IMR-90 (cell line): ENCODE measurements at regions not wholly inside any gene's neighbourhood (a gene's known extent, or its start where the extent isn't known, plus 50 kb on each side); places are given as distances from the start of the nearest gene placed in this dataset.

Experiments used
- ATAC-seq: fragments of 200-7000 bp; cut with Tn5 transposase; 2 replicates; pipeline ENCODE4 v1.9.1; 2020; ENCODE audit warnings: low read depth, mild to moderate bottlenecking, moderate library complexity
- BruUV-seq: library from RNA; stranded (reverse); fragments of 400-500 nt; replicated peaks from 2 replicates; lab custom pipeline; 2021; lab: Mats Ljungman, UMichigan
- CTCF ChIA-PET: fragments of 300-600 bp; formaldehyde crosslinking; extraction: SDS; loops from one replicate; lab custom pipeline; 2021; ENCODE audit warnings: antibody characterized with exemption; lab: Yijun Ruan, JAX
- POLR2A ChIA-PET: fragments of 300-600 bp; sonication (Branson Sonifier 250); formaldehyde crosslinking; loops from one replicate; lab custom pipeline; 2022; ENCODE audit warnings: antibody characterized with exemption; ENCODE audit not compliant: unreplicated experiment; lab: Charles Lee
- DNase-seq: peaks from one replicate; pipeline ENCODE4 v3.0.0; 2013
- H2AFZ ChIP-seq: replicated peaks from 2 replicates; pipeline ENCODE3; 2013; ENCODE audit warnings: low read length, mild to moderate bottlenecking; ENCODE audit not compliant: poor library complexity
- H2AK5ac ChIP-seq: 2 replicates; pipeline ENCODE4 v1.6.1; 2013; ENCODE audit warnings: low read depth, low read length, inconsistent platforms
- H2AK9ac ChIP-seq: replicated peaks from 2 replicates; pipeline ENCODE3; 2013; ENCODE audit warnings: mild to moderate bottlenecking, low read depth, low read length, moderate library complexity; ENCODE audit not compliant: poor library complexity
- H2BK120ac ChIP-seq: 2 replicates; pipeline ENCODE4 v1.6.1; 2013; ENCODE audit warnings: low read depth, low read length, inconsistent platforms
- H2BK15ac ChIP-seq: 3 replicates; pipeline ENCODE4 v1.6.1; 2013; ENCODE audit warnings: low read depth, low read length, inconsistent platforms
- H2BK20ac ChIP-seq: 2 replicates; pipeline ENCODE4 v1.6.1; 2013; ENCODE audit warnings: low read depth, mild to moderate bottlenecking, inconsistent platforms, low read length, moderate library complexity
- H2BK5ac ChIP-seq: 2 replicates; pipeline ENCODE4 v1.6.1; 2013; ENCODE audit warnings: mild to moderate bottlenecking, low read depth, low read length, inconsistent platforms; ENCODE audit not compliant: poor library complexity, severe bottlenecking
- H3K14ac ChIP-seq: replicated peaks from 2 replicates; pipeline ENCODE4 v1.6.1; 2013; ENCODE audit warnings: low read depth, low read length, inconsistent platforms
- H3K18ac ChIP-seq: 2 replicates; pipeline ENCODE4 v1.6.1; 2013; ENCODE audit warnings: low read depth, low read length, control low read depth
- H3K23ac ChIP-seq: 2 replicates; pipeline ENCODE4 v1.6.1; 2013; ENCODE audit warnings: low read depth, low read length, inconsistent platforms
- H3K27ac ChIP-seq: 2 replicates; pipeline ENCODE4 v1.5.1; 2013; ENCODE audit warnings: mild to moderate bottlenecking, control low read depth, low read length; ENCODE audit not compliant: insufficient read depth
- H3K27me3 ChIP-seq: 2 replicates; pipeline ENCODE4 v1.6.1; 2013; ENCODE audit warnings: low read length; ENCODE audit not compliant: control insufficient read depth, insufficient read depth
- H3K36me3 ChIP-seq: 2 replicates; pipeline ENCODE4 v1.6.1; 2013; ENCODE audit warnings: low read length, mixed read lengths; ENCODE audit not compliant: control insufficient read depth, insufficient read depth
- H3K4ac ChIP-seq: 2 replicates; pipeline ENCODE4 v1.6.1; 2013; ENCODE audit warnings: low read depth, low read length, inconsistent platforms
- H3K4me1 ChIP-seq: 2 replicates; pipeline ENCODE4 v1.6.1; 2013; ENCODE audit warnings: low read length, mixed read lengths; ENCODE audit not compliant: control insufficient read depth, insufficient read depth
- H3K4me2 ChIP-seq: 2 replicates; pipeline ENCODE4 v1.6.1; 2013; ENCODE audit warnings: low read depth, mild to moderate bottlenecking, control low read depth, low read length, moderate library complexity
- H3K4me3 ChIP-seq: 2 replicates; pipeline ENCODE4 v1.5.1; 2013; ENCODE audit warnings: low read depth, mild to moderate bottlenecking, control low read depth, low read length, moderate library complexity; ENCODE audit not compliant: insufficient read depth
- H3K56ac ChIP-seq: 2 replicates; pipeline ENCODE4 v1.6.1; 2013; ENCODE audit warnings: low read length, inconsistent platforms; ENCODE audit not compliant: insufficient read depth; ENCODE audit errors: extremely low read depth
- H3K79me1 ChIP-seq, 2 experiments: 2 replicates each; pipeline ENCODE4 v1.6.1; 2013; ENCODE audit warnings: low read length in 2 of 2, inconsistent platforms in 1 of 2, low read depth in 1 of 2
- H3K9ac ChIP-seq: 2 replicates; pipeline ENCODE4 v1.6.1; 2013; ENCODE audit warnings: low read depth, low read length, control low read depth
- H3K9me1 ChIP-seq: 2 replicates; pipeline ENCODE4 v1.6.1; 2013; ENCODE audit warnings: low read length, inconsistent platforms; ENCODE audit not compliant: insufficient read depth
- H3K9me3 ChIP-seq: 2 replicates; pipeline ENCODE4 v1.6.1; 2013; ENCODE audit warnings: low read length; ENCODE audit not compliant: control insufficient read depth, insufficient read depth
- H4K20me1 ChIP-seq: 2 replicates; pipeline ENCODE4 v1.6.1; 2013; ENCODE audit warnings: low read length, inconsistent platforms; ENCODE audit not compliant: insufficient read depth
- H4K5ac ChIP-seq: 2 replicates; pipeline ENCODE4 v1.6.1; 2013; ENCODE audit warnings: mild to moderate bottlenecking, low read depth, low read length, control low read depth
- H4K8ac ChIP-seq, 2 experiments: 2 replicates each; pipeline ENCODE4 v1.6.1; 2013; ENCODE audit warnings: low read depth in 2 of 2, low read length in 2 of 2, control low read depth in 1 of 2, inconsistent platforms in 1 of 2
- H4K91ac ChIP-seq: 2 replicates; pipeline ENCODE4 v1.6.1; 2013; ENCODE audit warnings: low read depth, low read length, inconsistent platforms; ENCODE audit not compliant: insufficient read depth
- SMC3 ChIP-seq: fragments of 150-350 bp; IDR thresholded peaks from 2 replicates; pipeline ENCODE4 v1.6.1; 2016; ENCODE audit warnings: low read depth, mild to moderate bottlenecking, antibody characterized with exemption, low read length, moderate library complexity
- WGBS, 2 experiments: methylation state at CpG; one replicate each; pipeline versions ENCODE4 v1.1.5 to v1.1.7; 2013; ENCODE audit warnings: missing lambda C conversion rate in 2 of 2; ENCODE audit not compliant: insufficient read length in 1 of 2; ENCODE audit errors: extremely low coverage in 2 of 2; 5-methylcytosine and 5-hydroxymethylcytosine counted together
- dilution Hi-C: fragments of 300-500 bp; cut with HindIII; formaldehyde crosslinking; loops from one replicate; pipeline ENCODE4 v1.14.3; 2018; ENCODE audit warnings: low sequenced_read_pairs; ENCODE audit not compliant: unreplicated experiment
- in situ Hi-C: fragments of 300-500 bp; cut with MboI; formaldehyde crosslinking; loops from 3 replicates; pipeline ENCODE4 v1.14.3; 2019; ENCODE audit warnings: low sequenced_read_pairs, inconsistent platforms, mixed read lengths
- intact Hi-C: fragments of 100-400 bp; cut with micrococcal nuclease; formaldehyde crosslinking; loops from 2 replicates; pipeline ENCODE4 v1.10.0; 2022
- TF ChIP-seq, protein P1 (sequence below): fragments of 150-350 bp; IDR thresholded peaks from 2 replicates; pipeline ENCODE4 v1.6.1; 2016; ENCODE audit warnings: low read depth, mild to moderate bottlenecking, low read length, moderate library complexity, borderline replicate concordance
- TF ChIP-seq, protein P2 (sequence below): fragments of 150-350 bp; IDR thresholded peaks from 2 replicates; pipeline ENCODE4 v1.6.1; 2017; ENCODE audit warnings: mild to moderate bottlenecking, antibody characterized with exemption, low read length, low read depth

DNA sequence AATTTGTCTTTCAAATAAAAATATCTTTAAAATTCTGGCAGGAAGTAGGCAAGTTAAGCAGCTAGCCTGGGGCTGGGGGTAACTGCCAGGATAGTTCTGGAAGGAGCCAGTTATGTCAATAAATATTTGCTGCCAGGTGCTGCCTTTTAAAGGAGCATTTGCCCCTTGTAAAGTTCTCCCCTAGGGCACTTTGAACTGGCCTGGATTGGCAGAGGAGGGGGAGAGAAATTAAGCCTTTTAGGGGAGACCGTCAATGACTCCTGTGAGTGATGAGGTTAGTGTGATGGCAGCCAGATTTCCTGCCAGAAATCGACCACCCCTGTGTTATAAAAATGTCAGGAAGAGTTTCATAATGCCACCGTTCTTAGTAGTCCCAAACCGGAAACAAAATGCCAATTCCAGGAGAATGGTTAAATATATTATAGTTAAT is 89.8 kb upstream of the ELL2 start:
- ATAC-seq (no peak), DNase-seq (no peak)
- Histone ChIP-seq H2AFZ (peak overlapping the region; percentile 66), H3K9me3 (no peaks in the 10 kb centered on the region), H3K9me1 (peaks cover 12% of the 10 kb centered on the region), H2BK20ac (peak overlapping the region; percentile 27; the same call in 1 of the 2 replicates), H2AK5ac (peak overlapping the region; percentile 34; the same call in 1 of the 2 replicates), H3K14ac (peak overlapping the region; percentile 43; the same call in 1 of the 2 replicates), H4K91ac (peak overlapping the region; percentile 52), H2BK15ac (peak overlapping the region; percentile 42; the same call in 1 of the 3 replicates), H2BK120ac (peak overlapping the region; percentile 70), H2AK9ac (no peak overlapping the region), H3K4me3 (no peak overlapping the region), H4K20me1 (no peaks in the 10 kb centered on the region), H2BK5ac (peak overlapping the region; percentile 47), H3K56ac (no peak overlapping the region), H3K4me2 (peak overlapping the region; percentile 46), H3K27me3 (no peaks in the 10 kb centered on the region), H3K27ac (peak overlapping the region; percentile 42; the same call in 1 of the 2 replicates), H3K18ac (peak overlapping the region; percentile 95), H3K4me1 (peaks cover 11% of the 10 kb centered on the region), H3K36me3 (no peaks in the 10 kb centered on the region), H3K4ac (peak overlapping the region; percentile 62), H3K23ac (peak overlapping the region; percentile 53; the same call in 1 of the 2 replicates), H3K79me1 (peaks cover 0 to 11% of the 10 kb centered on the region in 2 experiments; a peak in 1 of 4 replicates), H3K9ac (peak overlapping the region; percentile 23; the same call in 1 of the 2 replicates), H4K8ac (peak overlapping the region; percentile 69 to 72; a peak in 3 of 4 replicates), H4K5ac (peak overlapping the region; percentile 93; the same call in 1 of the 2 replicates)
- dilution Hi-C loops = no loop called here
- in situ Hi-C loops = no loop called here
- no CpG with 5 or more reads among the region's 4 CpGs for WGBS, 2 experiments
- TF ChIP-seq, protein P1, sequence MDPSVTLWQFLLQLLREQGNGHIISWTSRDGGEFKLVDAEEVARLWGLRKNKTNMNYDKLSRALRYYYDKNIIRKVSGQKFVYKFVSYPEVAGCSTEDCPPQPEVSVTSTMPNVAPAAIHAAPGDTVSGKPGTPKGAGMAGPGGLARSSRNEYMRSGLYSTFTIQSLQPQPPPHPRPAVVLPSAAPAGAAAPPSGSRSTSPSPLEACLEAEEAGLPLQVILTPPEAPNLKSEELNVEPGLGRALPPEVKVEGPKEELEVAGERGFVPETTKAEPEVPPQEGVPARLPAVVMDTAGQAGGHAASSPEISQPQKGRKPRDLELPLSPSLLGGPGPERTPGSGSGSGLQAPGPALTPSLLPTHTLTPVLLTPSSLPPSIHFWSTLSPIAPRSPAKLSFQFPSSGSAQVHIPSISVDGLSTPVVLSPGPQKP = no peak
- TF ChIP-seq, protein P2, sequence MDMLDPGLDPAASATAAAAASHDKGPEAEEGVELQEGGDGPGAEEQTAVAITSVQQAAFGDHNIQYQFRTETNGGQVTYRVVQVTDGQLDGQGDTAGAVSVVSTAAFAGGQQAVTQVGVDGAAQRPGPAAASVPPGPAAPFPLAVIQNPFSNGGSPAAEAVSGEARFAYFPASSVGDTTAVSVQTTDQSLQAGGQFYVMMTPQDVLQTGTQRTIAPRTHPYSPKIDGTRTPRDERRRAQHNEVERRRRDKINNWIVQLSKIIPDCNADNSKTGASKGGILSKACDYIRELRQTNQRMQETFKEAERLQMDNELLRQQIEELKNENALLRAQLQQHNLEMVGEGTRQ = no peak
- TF ChIP-seq SMC3 = no peak
- intact Hi-C loops = no loop called here
- BruUV-seq = no TSS peak
- CTCF ChIA-PET = no interaction called here
- POLR2A ChIA-PET = no interaction called here
